ENCODE measurements at regions not wholly inside any gene's neighbourhood (a gene's known extent, or its start where the extent isn't known, plus 50 kb on each side); places are given as distances from the start of the nearest gene placed in this dataset.

DNA sequence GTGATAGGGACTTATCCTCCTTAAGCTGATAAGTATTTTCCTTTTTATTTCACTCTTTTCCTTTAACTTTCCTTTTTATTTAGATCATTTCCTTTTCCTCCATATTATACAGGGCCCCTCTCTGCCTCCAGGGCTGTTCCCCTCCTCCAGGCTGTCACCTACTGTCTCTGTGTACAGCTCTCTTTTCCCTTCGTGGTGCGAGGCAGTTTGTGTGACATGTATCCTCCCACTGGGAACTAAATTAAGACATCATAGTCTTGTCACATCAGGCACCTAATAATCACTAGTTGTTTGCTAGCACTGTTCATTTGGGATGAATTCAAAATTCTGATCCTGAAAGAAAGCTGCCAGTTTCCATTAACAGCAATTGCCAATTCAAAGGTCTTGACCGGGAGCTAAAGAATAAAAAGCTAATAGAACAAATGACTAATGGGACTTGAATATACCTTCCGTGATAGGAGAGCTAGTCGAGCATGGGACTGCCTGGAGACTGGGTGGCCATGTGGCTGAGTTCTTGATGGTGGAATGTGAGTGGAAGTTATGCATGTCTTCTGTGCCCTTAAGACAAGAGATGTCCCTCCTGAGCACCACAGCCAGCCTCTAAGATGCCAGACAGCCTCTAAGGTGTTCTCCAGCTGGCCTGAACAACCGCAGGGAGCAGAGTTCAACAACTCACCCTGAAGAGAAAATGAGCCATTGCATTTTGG is 77.7 kb upstream of the LRRC55 start:
- ATAC-seq = no peak
- no peak for TF ChIP-seq ZFP30 (CRISPR knock-in tag; IDR thresholded peaks at IDR 0.05)
- TF ChIP-seq ARNTL (CRISPR knock-in tag; IDR thresholded peaks at IDR 0.05; ENCODE audit: borderline replicate concordance, low read depth) = no peak
- no peak for TF ChIP-seq ISL1 (CRISPR knock-in tag; IDR thresholded peaks at IDR 0.05)
- no peak for TF ChIP-seq TCF4 (CRISPR knock-in tag; IDR thresholded peaks at IDR 0.05; ENCODE audit: borderline replicate concordance)
- no peak for TF ChIP-seq ZNF565 (CRISPR knock-in tag; conservative IDR thresholded peaks at IDR 0.05; ENCODE audit: low read depth)

DNA sequence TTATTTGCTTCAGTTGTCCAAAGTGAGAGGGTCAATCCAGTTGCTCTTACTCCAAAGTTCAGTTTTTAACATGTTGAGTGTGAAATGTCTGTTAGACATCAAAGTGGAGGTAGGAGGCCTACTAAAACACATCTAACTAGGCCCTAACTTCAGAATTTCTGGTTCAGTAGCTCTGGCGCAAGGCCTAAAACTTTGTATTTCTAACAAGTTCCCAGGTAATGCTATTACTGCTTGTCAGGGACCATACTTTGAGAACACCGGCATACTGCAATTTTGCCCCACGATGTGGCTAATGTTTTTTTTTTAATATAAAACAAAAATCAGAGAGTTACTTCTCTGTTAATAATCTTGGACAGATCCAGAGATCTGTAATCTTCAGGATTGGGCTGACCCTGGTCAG is 72.4 kb upstream of the LRRC55 start:
- no peak for ATAC-seq
- TF ChIP-seq, protein P1, sequence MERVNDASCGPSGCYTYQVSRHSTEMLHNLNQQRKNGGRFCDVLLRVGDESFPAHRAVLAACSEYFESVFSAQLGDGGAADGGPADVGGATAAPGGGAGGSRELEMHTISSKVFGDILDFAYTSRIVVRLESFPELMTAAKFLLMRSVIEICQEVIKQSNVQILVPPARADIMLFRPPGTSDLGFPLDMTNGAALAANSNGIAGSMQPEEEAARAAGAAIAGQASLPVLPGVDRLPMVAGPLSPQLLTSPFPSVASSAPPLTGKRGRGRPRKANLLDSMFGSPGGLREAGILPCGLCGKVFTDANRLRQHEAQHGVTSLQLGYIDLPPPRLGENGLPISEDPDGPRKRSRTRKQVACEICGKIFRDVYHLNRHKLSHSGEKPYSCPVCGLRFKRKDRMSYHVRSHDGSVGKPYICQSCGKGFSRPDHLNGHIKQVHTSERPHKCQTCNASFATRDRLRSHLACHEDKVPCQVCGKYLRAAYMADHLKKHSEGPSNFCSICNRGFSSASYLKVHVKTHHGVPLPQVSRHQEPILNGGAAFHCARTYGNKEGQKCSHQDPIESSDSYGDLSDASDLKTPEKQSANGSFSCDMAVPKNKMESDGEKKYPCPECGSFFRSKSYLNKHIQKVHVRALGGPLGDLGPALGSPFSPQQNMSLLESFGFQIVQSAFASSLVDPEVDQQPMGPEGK (CRISPR knock-in tag; IDR thresholded peaks at IDR 0.05; ENCODE audit: borderline replicate concordance) = no peak
- TF ChIP-seq ZFP30 (CRISPR knock-in tag; IDR thresholded peaks at IDR 0.05) (no peak), GLIS3 (CRISPR knock-in tag; IDR thresholded peaks at IDR 0.05) (no peak), ISL1 (CRISPR knock-in tag; IDR thresholded peaks at IDR 0.05) (no peak), SNAI2 (CRISPR knock-in tag; IDR thresholded peaks at IDR 0.05) (no peak), ZC3H10 (CRISPR knock-in tag; IDR thresholded peaks at IDR 0.05) (no peak), TCF4 (CRISPR knock-in tag; IDR thresholded peaks at IDR 0.05; ENCODE audit: borderline replicate concordance) (no peak), PPARA (CRISPR knock-in tag; IDR thresholded peaks at IDR 0.05; ENCODE audit: borderline replicate concordance) (no peak), ZNF8 (CRISPR knock-in tag; IDR thresholded peaks at IDR 0.05) (no peak)
- TF ChIP-seq, protein P2, sequence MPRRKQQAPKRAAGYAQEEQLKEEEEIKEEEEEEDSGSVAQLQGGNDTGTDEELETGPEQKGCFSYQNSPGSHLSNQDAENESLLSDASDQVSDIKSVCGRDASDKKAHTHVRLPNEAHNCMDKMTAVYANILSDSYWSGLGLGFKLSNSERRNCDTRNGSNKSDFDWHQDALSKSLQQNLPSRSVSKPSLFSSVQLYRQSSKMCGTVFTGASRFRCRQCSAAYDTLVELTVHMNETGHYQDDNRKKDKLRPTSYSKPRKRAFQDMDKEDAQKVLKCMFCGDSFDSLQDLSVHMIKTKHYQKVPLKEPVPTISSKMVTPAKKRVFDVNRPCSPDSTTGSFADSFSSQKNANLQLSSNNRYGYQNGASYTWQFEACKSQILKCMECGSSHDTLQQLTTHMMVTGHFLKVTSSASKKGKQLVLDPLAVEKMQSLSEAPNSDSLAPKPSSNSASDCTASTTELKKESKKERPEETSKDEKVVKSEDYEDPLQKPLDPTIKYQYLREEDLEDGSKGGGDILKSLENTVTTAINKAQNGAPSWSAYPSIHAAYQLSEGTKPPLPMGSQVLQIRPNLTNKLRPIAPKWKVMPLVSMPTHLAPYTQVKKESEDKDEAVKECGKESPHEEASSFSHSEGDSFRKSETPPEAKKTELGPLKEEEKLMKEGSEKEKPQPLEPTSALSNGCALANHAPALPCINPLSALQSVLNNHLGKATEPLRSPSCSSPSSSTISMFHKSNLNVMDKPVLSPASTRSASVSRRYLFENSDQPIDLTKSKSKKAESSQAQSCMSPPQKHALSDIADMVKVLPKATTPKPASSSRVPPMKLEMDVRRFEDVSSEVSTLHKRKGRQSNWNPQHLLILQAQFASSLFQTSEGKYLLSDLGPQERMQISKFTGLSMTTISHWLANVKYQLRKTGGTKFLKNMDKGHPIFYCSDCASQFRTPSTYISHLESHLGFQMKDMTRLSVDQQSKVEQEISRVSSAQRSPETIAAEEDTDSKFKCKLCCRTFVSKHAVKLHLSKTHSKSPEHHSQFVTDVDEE (CRISPR knock-in tag; IDR thresholded peaks at IDR 0.05) = no peak
- TF ChIP-seq, protein P3, sequence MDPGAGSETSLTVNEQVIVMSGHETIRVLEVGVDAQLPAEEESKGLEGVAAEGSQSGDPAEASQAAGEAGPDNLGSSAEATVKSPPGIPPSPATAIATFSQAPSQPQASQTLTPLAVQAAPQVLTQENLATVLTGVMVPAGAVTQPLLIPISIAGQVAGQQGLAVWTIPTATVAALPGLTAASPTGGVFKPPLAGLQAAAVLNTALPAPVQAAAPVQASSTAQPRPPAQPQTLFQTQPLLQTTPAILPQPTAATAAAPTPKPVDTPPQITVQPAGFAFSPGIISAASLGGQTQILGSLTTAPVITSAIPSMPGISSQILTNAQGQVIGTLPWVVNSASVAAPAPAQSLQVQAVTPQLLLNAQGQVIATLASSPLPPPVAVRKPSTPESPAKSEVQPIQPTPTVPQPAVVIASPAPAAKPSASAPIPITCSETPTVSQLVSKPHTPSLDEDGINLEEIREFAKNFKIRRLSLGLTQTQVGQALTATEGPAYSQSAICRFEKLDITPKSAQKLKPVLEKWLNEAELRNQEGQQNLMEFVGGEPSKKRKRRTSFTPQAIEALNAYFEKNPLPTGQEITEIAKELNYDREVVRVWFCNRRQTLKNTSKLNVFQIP (CRISPR knock-in tag; IDR thresholded peaks at IDR 0.05; ENCODE audit: borderline replicate concordance, low read depth) = no peak

DNA sequence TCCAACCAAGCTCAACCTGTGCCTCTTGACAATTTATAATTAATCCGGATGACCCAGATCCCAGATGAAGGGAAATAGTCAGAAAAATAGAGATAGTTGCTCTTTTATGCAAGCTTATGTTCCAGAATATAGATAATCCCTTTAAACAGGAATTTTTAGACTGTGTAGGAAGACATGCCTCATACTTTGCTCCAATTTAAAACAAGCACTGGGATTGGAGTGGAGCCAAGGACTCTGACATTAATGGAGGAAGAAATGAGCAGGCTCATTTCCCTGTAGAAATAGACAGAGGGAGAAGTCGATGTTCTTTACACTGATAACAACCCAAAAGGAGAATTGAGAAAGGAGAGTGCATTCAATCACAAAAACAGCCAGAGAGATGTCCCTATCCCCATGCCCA is 70.1 kb upstream of the LRRC55 start:
- TF ChIP-seq RARB (CRISPR knock-in tag; IDR thresholded peaks at IDR 0.05) (no peak), SNAI2 (CRISPR knock-in tag; IDR thresholded peaks at IDR 0.05) (no peak), ZNF70 (CRISPR knock-in tag; IDR thresholded peaks at IDR 0.05) (no peak), TOX (CRISPR knock-in tag; IDR thresholded peaks at IDR 0.05; ENCODE audit: borderline replicate concordance) (no peak), ESRRG (CRISPR knock-in tag; IDR thresholded peaks at IDR 0.05) (no peak), CSDC2 (CRISPR knock-in tag; IDR thresholded peaks at IDR 0.05) (no peak), BACH2 (CRISPR knock-in tag; IDR thresholded peaks at IDR 0.05; ENCODE audit: borderline replicate concordance) (no peak), ZC3H10 (CRISPR knock-in tag; IDR thresholded peaks at IDR 0.05) (no peak), ISL1 (CRISPR knock-in tag; IDR thresholded peaks at IDR 0.05) (no peak), ZNF565 (CRISPR knock-in tag; conservative IDR thresholded peaks at IDR 0.05; ENCODE audit: low read depth) (no peak), TCF4 (CRISPR knock-in tag; IDR thresholded peaks at IDR 0.05; ENCODE audit: borderline replicate concordance) (no peak), ZFP30 (CRISPR knock-in tag; IDR thresholded peaks at IDR 0.05) (no peak), ZNF8 (CRISPR knock-in tag; IDR thresholded peaks at IDR 0.05) (no peak), GLIS3 (CRISPR knock-in tag; IDR thresholded peaks at IDR 0.05) (no peak), ZFP3 (CRISPR knock-in tag; IDR thresholded peaks at IDR 0.05) (no peak)
- TF ChIP-seq, protein P3 (CRISPR knock-in tag; IDR thresholded peaks at IDR 0.05; ENCODE audit: borderline replicate concordance, low read depth) = no peak
- TF ChIP-seq, protein P2 (CRISPR knock-in tag; IDR thresholded peaks at IDR 0.05) = no peak
- TF ChIP-seq, protein P1 (CRISPR knock-in tag; IDR thresholded peaks at IDR 0.05; ENCODE audit: borderline replicate concordance) = no peak
- TF ChIP-seq, protein P4, sequence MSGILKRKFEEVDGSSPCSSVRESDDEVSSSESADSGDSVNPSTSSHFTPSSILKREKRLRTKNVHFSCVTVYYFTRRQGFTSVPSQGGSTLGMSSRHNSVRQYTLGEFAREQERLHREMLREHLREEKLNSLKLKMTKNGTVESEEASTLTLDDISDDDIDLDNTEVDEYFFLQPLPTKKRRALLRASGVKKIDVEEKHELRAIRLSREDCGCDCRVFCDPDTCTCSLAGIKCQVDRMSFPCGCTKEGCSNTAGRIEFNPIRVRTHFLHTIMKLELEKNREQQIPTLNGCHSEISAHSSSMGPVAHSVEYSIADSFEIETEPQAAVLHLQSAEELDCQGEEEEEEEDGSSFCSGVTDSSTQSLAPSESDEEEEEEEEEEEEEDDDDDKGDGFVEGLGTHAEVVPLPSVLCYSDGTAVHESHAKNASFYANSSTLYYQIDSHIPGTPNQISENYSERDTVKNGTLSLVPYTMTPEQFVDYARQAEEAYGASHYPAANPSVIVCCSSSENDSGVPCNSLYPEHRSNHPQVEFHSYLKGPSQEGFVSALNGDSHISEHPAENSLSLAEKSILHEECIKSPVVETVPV (CRISPR knock-in tag; IDR thresholded peaks at IDR 0.05) = no peak
- no peak for ATAC-seq

Data from SK-N-SH treated with all-trans-retinoic acid at 6 μM for 48 hours (cell line).